HG02759 (cell line): ENCODE measurements at regions not wholly inside any gene's neighbourhood (a gene's known extent, or its start where the extent isn't known, plus 50 kb on each side); places are given as distances from the start of the nearest gene placed in this dataset.

ENCODE experiments used
- ATAC-seq: cut with Tn5 transposase; IDR thresholded peaks from one replicate; pipeline ENCODE4 v1.9.1; 2021; ENCODE audit warnings: mild to moderate bottlenecking, moderate library complexity; ENCODE audit not compliant: unreplicated experiment

DNA sequence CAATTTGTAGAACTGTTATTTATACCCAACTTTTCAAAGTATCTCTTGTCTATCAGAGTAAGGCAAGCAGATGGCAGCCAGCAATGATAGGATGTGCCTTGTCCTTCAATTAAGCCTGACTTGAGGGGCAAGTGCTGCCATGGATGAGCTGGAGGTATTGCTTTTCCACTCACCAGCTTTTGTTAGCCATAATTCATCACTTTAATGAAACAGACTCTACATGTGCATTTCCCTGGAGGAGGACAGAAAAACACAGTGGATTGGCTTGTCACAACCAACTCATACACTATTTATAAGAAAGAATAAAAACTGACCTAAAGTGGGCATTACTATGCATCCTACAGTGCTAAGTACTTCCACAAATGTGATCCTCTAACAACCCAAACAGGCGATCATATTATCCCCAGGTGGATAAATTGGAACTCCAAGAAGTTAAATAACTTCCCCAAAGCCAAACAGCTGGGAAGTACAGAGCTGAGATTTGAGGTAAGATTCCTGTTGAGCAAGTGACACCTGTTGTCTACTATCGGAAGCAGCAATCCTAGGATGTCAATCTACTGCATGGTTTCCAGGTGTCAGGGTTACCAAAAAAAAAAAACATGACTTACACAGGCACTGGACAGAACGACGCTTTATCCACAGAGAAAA is 73.9 kb upstream of the NRSN1 start:
- no peak for ATAC-seq

DNA sequence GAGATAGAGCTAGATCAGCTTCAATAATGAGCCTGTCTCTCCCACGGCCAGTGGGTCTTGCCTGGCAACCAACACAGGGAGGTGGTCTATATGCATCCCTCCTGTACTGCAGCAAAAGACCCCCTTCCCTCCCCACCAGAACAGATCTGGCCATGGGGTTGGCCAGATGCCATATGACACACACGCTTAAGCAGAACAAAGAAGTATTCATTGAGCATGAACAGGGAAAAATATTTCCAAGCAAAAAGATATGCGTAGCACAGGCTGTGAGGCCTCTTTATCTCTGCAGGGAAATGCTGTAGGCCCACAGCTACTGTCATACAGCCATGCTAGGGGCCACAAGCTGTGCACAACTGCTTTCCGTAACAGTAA is 73.4 kb upstream of the NRSN1 start:
- ATAC-seq: no peak

- no peak for ATAC-seq
These were observed 73.0 kb upstream of the NRSN1 start for GRCh38 chr6:24053057-24053456.

DNA sequence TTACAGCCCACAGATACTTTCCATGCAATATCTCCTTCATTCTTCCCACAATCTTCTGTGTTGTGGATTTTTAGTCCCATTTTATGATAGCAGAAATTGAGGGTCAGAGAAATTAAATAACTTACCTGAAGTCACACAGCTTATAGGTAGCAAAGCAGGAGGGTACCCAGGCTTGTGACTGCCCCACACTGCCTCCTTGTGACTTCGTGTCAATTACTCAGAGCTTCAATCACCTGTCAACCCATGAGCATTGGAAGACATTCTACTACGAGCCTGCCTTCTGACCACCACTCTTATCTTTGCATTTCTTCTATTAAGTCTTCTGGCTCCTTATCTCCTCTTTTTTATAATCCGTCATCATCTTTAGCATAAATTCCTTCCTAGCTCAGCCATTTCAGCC is 71.6 kb upstream of the NRSN1 start:
- no peak for ATAC-seq

DNA sequence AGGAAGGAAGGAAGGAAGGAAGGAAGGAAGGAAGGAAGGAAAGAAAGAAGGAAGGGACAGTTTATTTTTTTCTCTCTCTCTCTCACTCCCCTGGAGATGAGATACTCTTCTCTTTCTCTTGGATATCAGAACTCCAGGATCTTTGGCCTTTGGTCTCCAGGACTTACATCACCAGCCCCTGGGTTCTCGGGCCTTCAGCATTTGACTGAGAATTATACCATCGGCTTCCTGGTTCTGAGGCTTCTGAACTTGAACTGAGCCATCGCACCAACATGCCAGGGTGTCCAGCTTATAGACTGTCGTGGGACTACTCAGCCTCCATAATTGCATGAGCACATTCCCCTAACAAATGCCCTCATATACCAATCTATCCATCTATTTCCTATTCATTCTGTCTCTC is 69.4 kb upstream of the NRSN1 start:
- ATAC-seq: no peak

GRCh38 chr6:24057030-24057429 is 69.0 kb upstream of the NRSN1 start:
- no peak for ATAC-seq

DNA sequence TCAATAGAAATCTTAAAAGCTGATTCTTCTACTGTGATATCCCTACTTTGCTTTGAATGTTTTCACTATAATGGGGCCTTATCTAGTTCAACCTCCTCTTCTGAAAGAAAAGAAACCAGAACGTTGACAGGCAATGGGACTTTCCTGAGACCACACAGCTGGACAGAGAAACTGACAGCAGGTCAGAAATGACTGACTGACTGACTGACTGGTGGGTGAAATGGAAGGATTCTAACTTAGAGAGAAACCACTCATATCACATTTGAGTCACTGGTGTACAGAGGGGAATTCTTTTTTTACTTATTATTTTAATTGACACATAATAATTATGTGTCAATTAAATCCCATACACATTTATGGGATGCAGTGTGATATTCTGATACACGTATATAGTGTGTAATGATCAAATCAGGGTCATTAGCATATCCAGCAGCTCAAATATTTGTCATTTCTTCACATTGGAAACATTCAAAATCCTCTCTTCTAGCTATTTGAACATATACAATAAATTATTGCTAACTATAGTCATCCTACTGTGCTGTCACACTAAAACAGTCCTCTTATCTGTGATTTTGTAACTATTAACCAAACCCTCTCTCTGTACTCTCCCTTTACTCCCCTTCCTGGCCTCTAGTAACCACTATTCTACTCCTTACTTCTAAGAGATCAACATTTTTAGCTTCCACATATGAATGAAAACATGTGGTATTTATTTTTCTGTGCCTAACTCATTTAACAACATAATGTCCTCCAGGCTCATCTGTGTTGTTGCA is 64.8 kb upstream of the NRSN1 start:
- peak; percentile 95 for ATAC-seq

DNA sequence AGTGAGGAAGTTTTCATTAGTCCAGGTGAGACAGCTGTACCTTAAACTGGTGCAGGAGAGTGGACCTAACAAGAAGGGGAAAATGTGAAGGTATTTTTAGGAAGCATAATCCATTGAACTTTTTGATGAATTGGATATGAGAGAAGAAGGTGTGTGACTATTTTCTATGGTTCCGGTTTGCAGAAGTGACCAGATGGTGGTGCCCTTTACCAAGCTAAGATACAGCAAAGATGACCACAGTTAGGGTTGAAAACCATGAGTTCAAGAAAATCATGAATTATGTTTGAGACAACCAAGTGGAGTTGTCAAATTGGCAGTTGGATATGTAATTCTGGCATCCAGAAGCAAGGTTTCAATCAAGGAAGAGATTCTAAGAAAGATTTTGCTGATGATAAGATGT is 61.9 kb upstream of the NRSN1 start:
- no peak for ATAC-seq

- no peak for ATAC-seq
These were observed 61.2 kb upstream of the NRSN1 start for GRCh38 chr6:24064832-24065231.

GRCh38 chr6:24069526-24069925 is 56.5 kb upstream of the NRSN1 start:
- no peak for ATAC-seq

- ATAC-seq: no peak
These were observed 53.8 kb upstream of the NRSN1 start for GRCh38 chr6:24072038-24072746.

- ATAC-seq: no peak
These were observed 50.0 kb upstream of the NRSN1 start for GRCh38 chr6:24076011-24076410.
